H1 (cell line): ENCODE measurements at regions not wholly inside any gene's neighbourhood (a gene's known extent, or its start where the extent isn't known, plus 50 kb on each side); places are given as distances from the start of the nearest gene placed in this dataset.

ENCODE experiments used
- CHD1 ChIP-seq: IDR thresholded peaks from 2 replicates; pipeline ENCODE4 v1.6.1; 2012; ENCODE audit warnings: low read depth, low read length, improper control_type of control experiment
- EZH2 ChIP-seq: fragments of 200-600 bp; sonication (generic); IDR thresholded peaks from 2 replicates; pipeline ENCODE4 v1.7.1; 2012; ENCODE audit warnings: low read depth, mild to moderate bottlenecking, moderate library complexity, low read length, inconsistent platforms; ENCODE audit not compliant: severe bottlenecking
- GTF2F1 ChIP-seq: IDR thresholded peaks from 2 replicates; pipeline ENCODE4 v1.6.1; 2012; ENCODE audit warnings: low read depth, low read length, improper control_type of control experiment, borderline replicate concordance
- POLR2A ChIP-seq, 2 experiments: IDR thresholded peaks; 1 replicate in 1 of 2; 2 replicates in 1 of 2; pipeline ENCODE4 v1.6.1; 2011; ENCODE audit warnings: low read depth in 2 of 2, low read length in 2 of 2, mild to moderate bottlenecking in 2 of 2; ENCODE audit errors: control extremely low read depth in 1 of 2
- POU5F1 ChIP-seq: IDR thresholded peaks from 2 replicates; pipeline ENCODE4 v1.6.1; 2011; ENCODE audit warnings: low read depth, mild to moderate bottlenecking, low read length, moderate library complexity
- SUZ12 ChIP-seq: fragments of 200-600 bp; sonication (generic); IDR thresholded peaks from 2 replicates; pipeline ENCODE4 v1.6.1; 2012; ENCODE audit warnings: mild to moderate bottlenecking, inconsistent platforms, low read length, moderate library complexity, mixed read lengths
- TAF1 ChIP-seq: IDR thresholded peaks from 2 replicates; pipeline ENCODE4 v1.6.1; 2011; ENCODE audit warnings: mild to moderate bottlenecking, low read depth, low read length
- YY1 ChIP-seq: IDR thresholded peaks from 2 replicates; pipeline ENCODE4 v1.6.1; 2011; ENCODE audit warnings: low read depth, mild to moderate bottlenecking, low read length
- TF ChIP-seq, protein P1 (sequence below): fragments of 300-600 bp; sonication (generic); IDR thresholded peaks from 2 replicates; pipeline ENCODE4 v1.7.1; 2012; ENCODE audit warnings: low read length, moderate library complexity, mild to moderate bottlenecking, inconsistent platforms; ENCODE audit not compliant: insufficient replicate concordance

DNA sequence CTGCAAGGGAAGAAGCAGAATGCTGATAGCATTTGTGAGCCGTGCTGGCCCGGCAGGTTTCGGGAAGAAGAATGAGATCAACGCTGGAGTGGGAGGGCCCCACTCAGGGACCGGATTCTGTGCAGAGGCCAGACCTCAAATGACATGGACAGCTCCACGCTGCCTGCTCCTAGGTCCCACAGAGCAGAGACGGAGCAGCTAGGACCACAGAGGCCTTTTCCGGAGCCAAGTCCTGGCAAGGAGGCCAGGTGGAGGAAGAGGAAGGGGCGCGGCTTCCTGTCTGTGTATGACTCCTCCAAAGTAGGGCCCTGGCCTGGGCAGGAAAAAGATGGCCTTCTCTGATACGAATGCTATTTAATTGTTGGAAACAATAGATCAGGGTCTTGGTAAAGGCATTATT lies 139.9 kb downstream of the LRRC30 start (continued):
- TF ChIP-seq, protein P1, sequence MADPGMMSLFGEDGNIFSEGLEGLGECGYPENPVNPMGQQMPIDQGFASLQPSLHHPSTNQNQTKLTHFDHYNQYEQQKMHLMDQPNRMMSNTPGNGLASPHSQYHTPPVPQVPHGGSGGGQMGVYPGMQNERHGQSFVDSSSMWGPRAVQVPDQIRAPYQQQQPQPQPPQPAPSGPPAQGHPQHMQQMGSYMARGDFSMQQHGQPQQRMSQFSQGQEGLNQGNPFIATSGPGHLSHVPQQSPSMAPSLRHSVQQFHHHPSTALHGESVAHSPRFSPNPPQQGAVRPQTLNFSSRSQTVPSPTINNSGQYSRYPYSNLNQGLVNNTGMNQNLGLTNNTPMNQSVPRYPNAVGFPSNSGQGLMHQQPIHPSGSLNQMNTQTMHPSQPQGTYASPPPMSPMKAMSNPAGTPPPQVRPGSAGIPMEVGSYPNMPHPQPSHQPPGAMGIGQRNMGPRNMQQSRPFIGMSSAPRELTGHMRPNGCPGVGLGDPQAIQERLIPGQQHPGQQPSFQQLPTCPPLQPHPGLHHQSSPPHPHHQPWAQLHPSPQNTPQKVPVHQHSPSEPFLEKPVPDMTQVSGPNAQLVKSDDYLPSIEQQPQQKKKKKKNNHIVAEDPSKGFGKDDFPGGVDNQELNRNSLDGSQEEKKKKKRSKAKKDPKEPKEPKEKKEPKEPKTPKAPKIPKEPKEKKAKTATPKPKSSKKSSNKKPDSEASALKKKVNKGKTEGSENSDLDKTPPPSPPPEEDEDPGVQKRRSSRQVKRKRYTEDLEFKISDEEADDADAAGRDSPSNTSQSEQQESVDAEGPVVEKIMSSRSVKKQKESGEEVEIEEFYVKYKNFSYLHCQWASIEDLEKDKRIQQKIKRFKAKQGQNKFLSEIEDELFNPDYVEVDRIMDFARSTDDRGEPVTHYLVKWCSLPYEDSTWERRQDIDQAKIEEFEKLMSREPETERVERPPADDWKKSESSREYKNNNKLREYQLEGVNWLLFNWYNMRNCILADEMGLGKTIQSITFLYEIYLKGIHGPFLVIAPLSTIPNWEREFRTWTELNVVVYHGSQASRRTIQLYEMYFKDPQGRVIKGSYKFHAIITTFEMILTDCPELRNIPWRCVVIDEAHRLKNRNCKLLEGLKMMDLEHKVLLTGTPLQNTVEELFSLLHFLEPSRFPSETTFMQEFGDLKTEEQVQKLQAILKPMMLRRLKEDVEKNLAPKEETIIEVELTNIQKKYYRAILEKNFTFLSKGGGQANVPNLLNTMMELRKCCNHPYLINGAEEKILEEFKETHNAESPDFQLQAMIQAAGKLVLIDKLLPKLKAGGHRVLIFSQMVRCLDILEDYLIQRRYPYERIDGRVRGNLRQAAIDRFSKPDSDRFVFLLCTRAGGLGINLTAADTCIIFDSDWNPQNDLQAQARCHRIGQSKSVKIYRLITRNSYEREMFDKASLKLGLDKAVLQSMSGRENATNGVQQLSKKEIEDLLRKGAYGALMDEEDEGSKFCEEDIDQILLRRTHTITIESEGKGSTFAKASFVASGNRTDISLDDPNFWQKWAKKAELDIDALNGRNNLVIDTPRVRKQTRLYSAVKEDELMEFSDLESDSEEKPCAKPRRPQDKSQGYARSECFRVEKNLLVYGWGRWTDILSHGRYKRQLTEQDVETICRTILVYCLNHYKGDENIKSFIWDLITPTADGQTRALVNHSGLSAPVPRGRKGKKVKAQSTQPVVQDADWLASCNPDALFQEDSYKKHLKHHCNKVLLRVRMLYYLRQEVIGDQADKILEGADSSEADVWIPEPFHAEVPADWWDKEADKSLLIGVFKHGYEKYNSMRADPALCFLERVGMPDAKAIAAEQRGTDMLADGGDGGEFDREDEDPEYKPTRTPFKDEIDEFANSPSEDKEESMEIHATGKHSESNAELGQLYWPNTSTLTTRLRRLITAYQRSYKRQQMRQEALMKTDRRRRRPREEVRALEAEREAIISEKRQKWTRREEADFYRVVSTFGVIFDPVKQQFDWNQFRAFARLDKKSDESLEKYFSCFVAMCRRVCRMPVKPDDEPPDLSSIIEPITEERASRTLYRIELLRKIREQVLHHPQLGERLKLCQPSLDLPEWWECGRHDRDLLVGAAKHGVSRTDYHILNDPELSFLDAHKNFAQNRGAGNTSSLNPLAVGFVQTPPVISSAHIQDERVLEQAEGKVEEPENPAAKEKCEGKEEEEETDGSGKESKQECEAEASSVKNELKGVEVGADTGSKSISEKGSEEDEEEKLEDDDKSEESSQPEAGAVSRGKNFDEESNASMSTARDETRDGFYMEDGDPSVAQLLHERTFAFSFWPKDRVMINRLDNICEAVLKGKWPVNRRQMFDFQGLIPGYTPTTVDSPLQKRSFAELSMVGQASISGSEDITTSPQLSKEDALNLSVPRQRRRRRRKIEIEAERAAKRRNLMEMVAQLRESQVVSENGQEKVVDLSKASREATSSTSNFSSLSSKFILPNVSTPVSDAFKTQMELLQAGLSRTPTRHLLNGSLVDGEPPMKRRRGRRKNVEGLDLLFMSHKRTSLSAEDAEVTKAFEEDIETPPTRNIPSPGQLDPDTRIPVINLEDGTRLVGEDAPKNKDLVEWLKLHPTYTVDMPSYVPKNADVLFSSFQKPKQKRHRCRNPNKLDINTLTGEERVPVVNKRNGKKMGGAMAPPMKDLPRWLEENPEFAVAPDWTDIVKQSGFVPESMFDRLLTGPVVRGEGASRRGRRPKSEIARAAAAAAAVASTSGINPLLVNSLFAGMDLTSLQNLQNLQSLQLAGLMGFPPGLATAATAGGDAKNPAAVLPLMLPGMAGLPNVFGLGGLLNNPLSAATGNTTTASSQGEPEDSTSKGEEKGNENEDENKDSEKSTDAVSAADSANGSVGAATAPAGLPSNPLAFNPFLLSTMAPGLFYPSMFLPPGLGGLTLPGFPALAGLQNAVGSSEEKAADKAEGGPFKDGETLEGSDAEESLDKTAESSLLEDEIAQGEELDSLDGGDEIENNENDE, result no peak
- TF ChIP-seq GTF2F1 (no peak), POLR2A (IDR thresholded peaks at IDR 0.05; ENCODE audit: control extremely low read depth in 1 of 2, low read depth in 2 of 2, low read length in 2 of 2) (no peak), TAF1 (no peak), POU5F1 (no peak), CHD1 (no peak), YY1 (no peak), EZH2 (no peak), SUZ12 (no peak)
